Liver (tissue), 8 donors: ENCODE measurements at regions not wholly inside any gene's neighbourhood (a gene's known extent, or its start where the extent isn't known, plus 50 kb on each side); places are given as distances from the start of the nearest gene placed in this dataset.

ENCODE experiments used
- DNase-seq: peaks from one replicate; pipeline ENCODE4 v3.0.0-alpha.2; 2017; ENCODE audit warnings: low spot score
- H3K27ac ChIP-seq, 2 donors: one replicate each; pipeline ENCODE4 v1.7.0; 2013; ENCODE audit warnings: inconsistent platforms in 2 of 2, low read length in 2 of 2, control low read depth in 1 of 2, low read depth in 1 of 2, mild to moderate bottlenecking in 1 of 2
- H3K27me3 ChIP-seq, 4 donors: one replicate each; pipeline versions ENCODE4 v1.6.1 to v1.7.0; 2013; ENCODE audit warnings: low read length in 3 of 4, inconsistent platforms in 1 of 4, mild to moderate bottlenecking in 1 of 4, moderate library complexity in 1 of 4; ENCODE audit not compliant: control insufficient read depth in 4 of 4, insufficient read depth in 4 of 4
- H3K36me3 ChIP-seq, 4 donors: one replicate each; pipeline versions ENCODE4 v1.6.1 to v1.7.0; 2013; ENCODE audit warnings: low read length in 3 of 4, mild to moderate bottlenecking in 3 of 4, low read depth in 1 of 4, moderate library complexity in 1 of 4; ENCODE audit not compliant: control insufficient read depth in 4 of 4, insufficient read depth in 3 of 4
- H3K4me1 ChIP-seq, 4 donors: one replicate each; pipeline versions ENCODE4 v1.6.1 to v1.7.0; 2013; ENCODE audit warnings: low read length in 3 of 4, mild to moderate bottlenecking in 3 of 4, moderate library complexity in 1 of 4; ENCODE audit not compliant: control insufficient read depth in 4 of 4, insufficient read depth in 4 of 4
- H3K4me3 ChIP-seq, 3 donors: one replicate each; pipeline versions ENCODE4 v1.6.1 to v1.7.0; 2013; ENCODE audit warnings: low read length in 3 of 3, control low read depth in 1 of 3, low read depth in 1 of 3, mild to moderate bottlenecking in 1 of 3
- H3K9ac ChIP-seq, 2 donors: one replicate each; pipeline ENCODE4 v1.7.0; 2013; ENCODE audit warnings: low read length in 2 of 2, mild to moderate bottlenecking in 2 of 2, moderate library complexity in 2 of 2, control low read depth in 1 of 2, low read depth in 1 of 2
- H3K9me3 ChIP-seq, 4 donors: one replicate each; pipeline versions ENCODE4 v1.6.1 to v1.7.0; 2013; ENCODE audit warnings: low read length in 3 of 4; ENCODE audit not compliant: control insufficient read depth in 4 of 4
- EGR1 ChIP-seq, 2 donors: IDR thresholded peaks; 2 replicates each; pipeline ENCODE4 v1.6.1; 2016 to 2018; ENCODE audit warnings: antibody characterized with exemption in 2 of 2, low read depth in 2 of 2
- FOXA1 ChIP-seq: IDR thresholded peaks from 2 replicates; pipeline ENCODE4 v1.6.1; 2016; ENCODE audit warnings: antibody characterized with exemption
- FOXA2 ChIP-seq: IDR thresholded peaks from 2 replicates; pipeline ENCODE4 v1.6.1; 2016; ENCODE audit warnings: antibody characterized with exemption
- GABPA ChIP-seq, 2 donors: IDR thresholded peaks in 1 of 2; conservative IDR thresholded peaks in 1 of 2; 2 replicates each; pipeline ENCODE4 v1.6.1; 2016; ENCODE audit warnings: antibody characterized with exemption in 2 of 2, mild to moderate bottlenecking in 1 of 2, moderate library complexity in 1 of 2
- HNF4A ChIP-seq, 2 donors: conservative IDR thresholded peaks; 2 replicates each; pipeline ENCODE4 v1.6.1; 2016; ENCODE audit warnings: antibody characterized with exemption in 2 of 2, mild to moderate bottlenecking in 2 of 2
- HNF4G ChIP-seq: IDR thresholded peaks from 2 replicates; pipeline ENCODE4 v1.6.1; 2016; ENCODE audit warnings: antibody characterized with exemption
- JUND ChIP-seq, 2 donors: IDR thresholded peaks; 2 replicates each; pipeline ENCODE4 v1.6.1; 2016; ENCODE audit warnings: antibody characterized with exemption in 2 of 2
- NR2F2 ChIP-seq: IDR thresholded peaks from 2 replicates; pipeline ENCODE4 v1.6.1; 2016; ENCODE audit warnings: antibody characterized with exemption
- RAD21 ChIP-seq, 2 donors: IDR thresholded peaks; 2 replicates each; pipeline ENCODE4 v1.6.1; 2016; ENCODE audit warnings: antibody characterized with exemption in 2 of 2, mild to moderate bottlenecking in 2 of 2
- RXRA ChIP-seq, 2 donors: IDR thresholded peaks; 2 replicates each; pipeline ENCODE4 v1.6.1; 2017 to 2018; ENCODE audit warnings: antibody characterized with exemption in 2 of 2, mild to moderate bottlenecking in 1 of 2
- SP1 ChIP-seq: IDR thresholded peaks from 2 replicates; pipeline ENCODE4 v1.6.1; 2018; ENCODE audit warnings: antibody characterized with exemption, mild to moderate bottlenecking
- TAF1 ChIP-seq: conservative IDR thresholded peaks from 2 replicates; pipeline ENCODE4 v1.6.1; 2016; ENCODE audit warnings: antibody characterized with exemption, mild to moderate bottlenecking
- YY1 ChIP-seq: IDR thresholded peaks from 2 replicates; pipeline ENCODE4 v1.6.1; 2016; ENCODE audit warnings: antibody characterized with exemption, mild to moderate bottlenecking
- WGBS: extraction: QIAGEN DNeasy Blood & Tissue Kit; methylation state at CpG from one replicate; pipeline ENCODE4 v1.1.7; 2013; 5-methylcytosine and 5-hydroxymethylcytosine counted together
- TF ChIP-seq, protein P1 (sequence below): fragments of 150-350 bp; IDR thresholded peaks from 2 replicates; pipeline ENCODE4 v1.5.1; 2017; ENCODE audit warnings: improper control_type of control experiment, low read depth, low read length; ENCODE audit not compliant: missing input control
- TF ChIP-seq, protein P2 (sequence below): IDR thresholded peaks from 2 replicates; pipeline ENCODE4 v1.6.1; 2016; ENCODE audit warnings: antibody characterized with exemption
- TF ChIP-seq, protein P3 (sequence below): IDR thresholded peaks from 2 replicates; pipeline ENCODE4 v1.6.1; 2016; ENCODE audit warnings: antibody characterized with exemption, mild to moderate bottlenecking
- TF ChIP-seq, protein P4 (sequence below): IDR thresholded peaks from 2 replicates; pipeline ENCODE4 v1.6.1; 2016; ENCODE audit warnings: antibody characterized with exemption
- TF ChIP-seq, protein P5 (sequence below): IDR thresholded peaks from 2 replicates; pipeline ENCODE4 v1.6.1; 2016; ENCODE audit warnings: antibody characterized with exemption
- donor health status: healthy.
- donor health status: healthy.
- donor health status: healthy.
- donor health status: healthy.
- donor health status: healthy.

GRCh38 chr19:28170066-28170465, 1042.9 kb downstream of the UQCRFS1 start (continued):
- TF ChIP-seq, protein P1, sequence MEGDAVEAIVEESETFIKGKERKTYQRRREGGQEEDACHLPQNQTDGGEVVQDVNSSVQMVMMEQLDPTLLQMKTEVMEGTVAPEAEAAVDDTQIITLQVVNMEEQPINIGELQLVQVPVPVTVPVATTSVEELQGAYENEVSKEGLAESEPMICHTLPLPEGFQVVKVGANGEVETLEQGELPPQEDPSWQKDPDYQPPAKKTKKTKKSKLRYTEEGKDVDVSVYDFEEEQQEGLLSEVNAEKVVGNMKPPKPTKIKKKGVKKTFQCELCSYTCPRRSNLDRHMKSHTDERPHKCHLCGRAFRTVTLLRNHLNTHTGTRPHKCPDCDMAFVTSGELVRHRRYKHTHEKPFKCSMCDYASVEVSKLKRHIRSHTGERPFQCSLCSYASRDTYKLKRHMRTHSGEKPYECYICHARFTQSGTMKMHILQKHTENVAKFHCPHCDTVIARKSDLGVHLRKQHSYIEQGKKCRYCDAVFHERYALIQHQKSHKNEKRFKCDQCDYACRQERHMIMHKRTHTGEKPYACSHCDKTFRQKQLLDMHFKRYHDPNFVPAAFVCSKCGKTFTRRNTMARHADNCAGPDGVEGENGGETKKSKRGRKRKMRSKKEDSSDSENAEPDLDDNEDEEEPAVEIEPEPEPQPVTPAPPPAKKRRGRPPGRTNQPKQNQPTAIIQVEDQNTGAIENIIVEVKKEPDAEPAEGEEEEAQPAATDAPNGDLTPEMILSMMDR = no peak

DNA sequence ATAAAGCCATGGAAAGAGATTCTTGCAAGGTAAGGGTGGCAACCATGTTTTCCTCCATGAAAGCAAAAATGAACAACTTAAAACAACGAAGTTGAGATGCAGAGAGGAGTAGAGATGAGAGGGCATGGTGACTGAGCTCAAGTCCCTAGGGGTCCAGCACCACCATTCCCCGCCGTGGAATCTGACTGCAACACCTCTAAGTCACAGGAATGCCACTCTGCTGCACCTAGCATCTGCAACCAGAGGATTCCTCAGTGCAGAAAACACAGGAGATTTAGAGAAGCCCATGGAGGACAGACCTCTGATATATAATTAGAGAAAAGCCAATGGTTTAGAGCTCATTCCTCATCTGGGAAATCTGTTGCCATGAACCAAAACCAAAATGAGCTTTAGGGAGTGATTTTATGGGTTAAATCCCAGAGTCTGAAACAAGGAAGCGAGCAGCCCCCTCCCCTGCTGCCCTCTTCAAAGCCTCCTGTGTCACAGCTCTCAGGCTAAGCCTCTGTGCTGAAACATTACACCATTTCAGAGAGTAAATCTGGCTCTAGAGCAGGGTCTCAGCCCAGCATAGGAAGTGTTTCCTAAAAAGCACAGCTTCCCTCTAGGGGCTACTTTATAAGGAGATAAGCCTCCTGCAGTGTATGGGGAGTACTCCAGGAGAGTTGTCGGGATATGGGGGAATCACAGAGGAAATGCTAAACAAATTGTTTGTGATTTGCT, 1043.6 kb downstream of the UQCRFS1 start:
- DNase-seq = no peak

More for the DNA sequence above, 1043.6 kb downstream of the UQCRFS1 start:
- 24% methylated on average over 5 of the region's 5 CpGs for WGBS
- H3K9ac ChIP-seq = no peak overlapping the region
- peaks cover 0 to 2% (median 0%) of the 10 kb centered on the region in 4 donors for H3K27me3 ChIP-seq
- H3K36me3 ChIP-seq = no peaks in the 10 kb centered on the region
- TF ChIP-seq RAD21 (IDR thresholded peaks at IDR 0.05) (no peak), RXRA (IDR thresholded peaks at IDR 0.05) (no peak), GABPA (IDR thresholded peaks at IDR 0.05 in 1 of 2, conservative IDR thresholded peaks at IDR 0.05 in 1 of 2) (no peak), FOXA1 (no peak), FOXA2 (no peak), TAF1 (no peak), EGR1 (IDR thresholded peaks at IDR 0.05; ENCODE audit: low read depth in 2 of 2) (no peak), SP1 (no peak), JUND (IDR thresholded peaks at IDR 0.05) (no peak), NR2F2 (no peak), HNF4A (conservative IDR thresholded peaks at IDR 0.05) (no peak), YY1 (no peak), HNF4G (no peak)
- TF ChIP-seq, protein P2, sequence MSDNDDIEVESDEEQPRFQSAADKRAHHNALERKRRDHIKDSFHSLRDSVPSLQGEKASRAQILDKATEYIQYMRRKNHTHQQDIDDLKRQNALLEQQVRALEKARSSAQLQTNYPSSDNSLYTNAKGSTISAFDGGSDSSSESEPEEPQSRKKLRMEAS = no peak
- TF ChIP-seq, protein P3, sequence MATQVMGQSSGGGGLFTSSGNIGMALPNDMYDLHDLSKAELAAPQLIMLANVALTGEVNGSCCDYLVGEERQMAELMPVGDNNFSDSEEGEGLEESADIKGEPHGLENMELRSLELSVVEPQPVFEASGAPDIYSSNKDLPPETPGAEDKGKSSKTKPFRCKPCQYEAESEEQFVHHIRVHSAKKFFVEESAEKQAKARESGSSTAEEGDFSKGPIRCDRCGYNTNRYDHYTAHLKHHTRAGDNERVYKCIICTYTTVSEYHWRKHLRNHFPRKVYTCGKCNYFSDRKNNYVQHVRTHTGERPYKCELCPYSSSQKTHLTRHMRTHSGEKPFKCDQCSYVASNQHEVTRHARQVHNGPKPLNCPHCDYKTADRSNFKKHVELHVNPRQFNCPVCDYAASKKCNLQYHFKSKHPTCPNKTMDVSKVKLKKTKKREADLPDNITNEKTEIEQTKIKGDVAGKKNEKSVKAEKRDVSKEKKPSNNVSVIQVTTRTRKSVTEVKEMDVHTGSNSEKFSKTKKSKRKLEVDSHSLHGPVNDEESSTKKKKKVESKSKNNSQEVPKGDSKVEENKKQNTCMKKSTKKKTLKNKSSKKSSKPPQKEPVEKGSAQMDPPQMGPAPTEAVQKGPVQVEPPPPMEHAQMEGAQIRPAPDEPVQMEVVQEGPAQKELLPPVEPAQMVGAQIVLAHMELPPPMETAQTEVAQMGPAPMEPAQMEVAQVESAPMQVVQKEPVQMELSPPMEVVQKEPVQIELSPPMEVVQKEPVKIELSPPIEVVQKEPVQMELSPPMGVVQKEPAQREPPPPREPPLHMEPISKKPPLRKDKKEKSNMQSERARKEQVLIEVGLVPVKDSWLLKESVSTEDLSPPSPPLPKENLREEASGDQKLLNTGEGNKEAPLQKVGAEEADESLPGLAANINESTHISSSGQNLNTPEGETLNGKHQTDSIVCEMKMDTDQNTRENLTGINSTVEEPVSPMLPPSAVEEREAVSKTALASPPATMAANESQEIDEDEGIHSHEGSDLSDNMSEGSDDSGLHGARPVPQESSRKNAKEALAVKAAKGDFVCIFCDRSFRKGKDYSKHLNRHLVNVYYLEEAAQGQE = no peak
- TF ChIP-seq, protein P1 = no peak
- TF ChIP-seq, protein P4, sequence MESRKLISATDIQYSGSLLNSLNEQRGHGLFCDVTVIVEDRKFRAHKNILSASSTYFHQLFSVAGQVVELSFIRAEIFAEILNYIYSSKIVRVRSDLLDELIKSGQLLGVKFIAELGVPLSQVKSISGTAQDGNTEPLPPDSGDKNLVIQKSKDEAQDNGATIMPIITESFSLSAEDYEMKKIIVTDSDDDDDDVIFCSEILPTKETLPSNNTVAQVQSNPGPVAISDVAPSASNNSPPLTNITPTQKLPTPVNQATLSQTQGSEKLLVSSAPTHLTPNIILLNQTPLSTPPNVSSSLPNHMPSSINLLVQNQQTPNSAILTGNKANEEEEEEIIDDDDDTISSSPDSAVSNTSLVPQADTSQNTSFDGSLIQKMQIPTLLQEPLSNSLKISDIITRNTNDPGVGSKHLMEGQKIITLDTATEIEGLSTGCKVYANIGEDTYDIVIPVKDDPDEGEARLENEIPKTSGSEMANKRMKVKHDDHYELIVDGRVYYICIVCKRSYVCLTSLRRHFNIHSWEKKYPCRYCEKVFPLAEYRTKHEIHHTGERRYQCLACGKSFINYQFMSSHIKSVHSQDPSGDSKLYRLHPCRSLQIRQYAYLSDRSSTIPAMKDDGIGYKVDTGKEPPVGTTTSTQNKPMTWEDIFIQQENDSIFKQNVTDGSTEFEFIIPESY = no peak
- TF ChIP-seq, protein P5, sequence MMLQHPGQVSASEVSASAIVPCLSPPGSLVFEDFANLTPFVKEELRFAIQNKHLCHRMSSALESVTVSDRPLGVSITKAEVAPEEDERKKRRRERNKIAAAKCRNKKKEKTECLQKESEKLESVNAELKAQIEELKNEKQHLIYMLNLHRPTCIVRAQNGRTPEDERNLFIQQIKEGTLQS = no peak
- H3K4me1 ChIP-seq = no peaks in the 10 kb centered on the region
- H3K27ac ChIP-seq = no peak overlapping the region
- no peak overlapping the region for H3K4me3 ChIP-seq
- H3K9me3 ChIP-seq = no peaks in the 10 kb centered on the region
